Parathyroid adenoma (tissue), 2 donors: ENCODE measurements at regions not wholly inside any gene's neighbourhood (a gene's known extent, or its start where the extent isn't known, plus 50 kb on each side); places are given as distances from the start of the nearest gene placed in this dataset.
A peak's percentile ranks its signal among the peaks of the same experiment; 100 is the strongest.

Experiments
- H2AFZ ChIP-seq: fragments of 300-600 bp; sonication (generic); one replicate; pipeline ENCODE4 v1.7.0; 2017; ENCODE audit warnings: antibody characterized with exemption, mild to moderate bottlenecking
- H3K27ac ChIP-seq: fragments of 300-600 bp; sonication (generic); one replicate; pipeline ENCODE4 v1.7.0; 2017
- H3K27me3 ChIP-seq: fragments of 300-600 bp; sonication (generic); one replicate; pipeline ENCODE4 v1.7.0; 2017; ENCODE audit warnings: low read length; ENCODE audit not compliant: control insufficient read depth, insufficient read depth
- H3K36me3 ChIP-seq: fragments of 300-600 bp; sonication (generic); one replicate; pipeline ENCODE4 v1.7.0; 2017; ENCODE audit warnings: low read length; ENCODE audit not compliant: control insufficient read depth, insufficient read depth
- H3K4me1 ChIP-seq: fragments of 300-600 bp; sonication (generic); one replicate; pipeline ENCODE4 v1.7.0; 2017; ENCODE audit warnings: control low read depth
- H3K4me2 ChIP-seq: fragments of 300-600 bp; sonication (generic); one replicate; pipeline ENCODE4 v1.7.0; 2017; ENCODE audit warnings: low read length
- H3K4me3 ChIP-seq: fragments of 300-600 bp; sonication (generic); one replicate; pipeline ENCODE4 v1.7.0; 2017; ENCODE audit warnings: low read depth, low read length
- H3K79me2 ChIP-seq: fragments of 300-600 bp; sonication (generic); one replicate; pipeline ENCODE4 v1.7.0; 2017; ENCODE audit warnings: control low read depth
- H3K9ac ChIP-seq: fragments of 300-600 bp; sonication (generic); one replicate; pipeline ENCODE4 v1.7.0; 2017; ENCODE audit warnings: mild to moderate bottlenecking
- H3K9me3 ChIP-seq: fragments of 300-600 bp; sonication (generic); one replicate; pipeline ENCODE4 v1.7.0; 2017; ENCODE audit warnings: low read length; ENCODE audit not compliant: control insufficient read depth
- TF ChIP-seq, protein P1 (sequence below): fragments of 300-600 bp; sonication (generic); IDR thresholded peaks from one replicate; pipeline ENCODE4 v1.7.0; 2017; ENCODE audit warnings: antibody characterized with exemption, mild to moderate bottlenecking
- donor health status: primary hyperparathyroidism.

DNA sequence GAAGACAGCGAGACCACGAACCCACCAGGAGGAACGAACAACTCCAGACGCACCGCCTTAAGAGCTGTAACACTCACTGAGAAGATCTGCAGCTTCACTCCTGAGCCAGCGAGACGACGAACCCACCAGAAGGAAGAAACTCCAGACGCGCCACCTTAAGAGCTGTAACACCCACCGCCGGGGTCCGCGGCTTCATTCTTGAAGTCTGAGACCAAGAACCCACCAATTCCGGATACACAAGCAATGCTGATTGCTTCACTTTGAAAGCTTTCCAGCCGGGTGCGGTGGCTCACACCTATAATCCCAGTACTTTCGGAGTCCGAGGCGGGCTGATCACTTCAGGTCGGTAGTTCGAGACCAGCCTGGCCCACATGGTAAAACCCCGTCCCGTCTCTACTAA lies 177.2 kb upstream of the MYO3A start:
- Histone ChIP-seq H3K36me3 (no peaks in the 10 kb centered on the region), H3K9ac (no peak overlapping the region), H2AFZ (no peak overlapping the region), H3K27me3 (no peaks in the 10 kb centered on the region), H3K4me1 (no peaks in the 10 kb centered on the region), H3K4me2 (no peak overlapping the region), H3K4me3 (no peak overlapping the region), H3K79me2 (no peaks in the 10 kb centered on the region), H3K27ac (no peak overlapping the region), H3K9me3 (no peaks in the 10 kb centered on the region)
- TF ChIP-seq, protein P1, sequence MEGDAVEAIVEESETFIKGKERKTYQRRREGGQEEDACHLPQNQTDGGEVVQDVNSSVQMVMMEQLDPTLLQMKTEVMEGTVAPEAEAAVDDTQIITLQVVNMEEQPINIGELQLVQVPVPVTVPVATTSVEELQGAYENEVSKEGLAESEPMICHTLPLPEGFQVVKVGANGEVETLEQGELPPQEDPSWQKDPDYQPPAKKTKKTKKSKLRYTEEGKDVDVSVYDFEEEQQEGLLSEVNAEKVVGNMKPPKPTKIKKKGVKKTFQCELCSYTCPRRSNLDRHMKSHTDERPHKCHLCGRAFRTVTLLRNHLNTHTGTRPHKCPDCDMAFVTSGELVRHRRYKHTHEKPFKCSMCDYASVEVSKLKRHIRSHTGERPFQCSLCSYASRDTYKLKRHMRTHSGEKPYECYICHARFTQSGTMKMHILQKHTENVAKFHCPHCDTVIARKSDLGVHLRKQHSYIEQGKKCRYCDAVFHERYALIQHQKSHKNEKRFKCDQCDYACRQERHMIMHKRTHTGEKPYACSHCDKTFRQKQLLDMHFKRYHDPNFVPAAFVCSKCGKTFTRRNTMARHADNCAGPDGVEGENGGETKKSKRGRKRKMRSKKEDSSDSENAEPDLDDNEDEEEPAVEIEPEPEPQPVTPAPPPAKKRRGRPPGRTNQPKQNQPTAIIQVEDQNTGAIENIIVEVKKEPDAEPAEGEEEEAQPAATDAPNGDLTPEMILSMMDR = no peak

DNA sequence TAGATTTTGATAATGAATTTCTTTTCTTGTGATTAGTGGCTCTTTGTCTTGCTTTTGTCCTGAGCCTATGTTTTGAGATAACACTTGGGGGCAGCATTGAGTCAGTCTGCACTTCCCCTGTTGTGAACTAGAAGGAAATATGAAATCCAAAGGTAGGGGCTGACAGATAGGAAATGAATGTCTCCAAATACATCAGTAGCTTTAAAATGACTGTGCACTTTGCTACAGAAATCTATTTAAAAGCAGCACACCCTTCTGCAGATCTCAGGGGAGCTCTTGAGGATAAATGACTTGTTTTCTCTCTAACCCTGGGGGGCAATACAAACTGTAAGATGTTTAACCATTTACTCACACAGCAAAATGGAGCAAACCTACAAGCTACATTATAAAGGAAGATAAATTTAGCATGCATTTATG lies 176.0 kb upstream of the MYO3A start:
- no peak overlapping the region for H3K4me3 ChIP-seq

DNA sequence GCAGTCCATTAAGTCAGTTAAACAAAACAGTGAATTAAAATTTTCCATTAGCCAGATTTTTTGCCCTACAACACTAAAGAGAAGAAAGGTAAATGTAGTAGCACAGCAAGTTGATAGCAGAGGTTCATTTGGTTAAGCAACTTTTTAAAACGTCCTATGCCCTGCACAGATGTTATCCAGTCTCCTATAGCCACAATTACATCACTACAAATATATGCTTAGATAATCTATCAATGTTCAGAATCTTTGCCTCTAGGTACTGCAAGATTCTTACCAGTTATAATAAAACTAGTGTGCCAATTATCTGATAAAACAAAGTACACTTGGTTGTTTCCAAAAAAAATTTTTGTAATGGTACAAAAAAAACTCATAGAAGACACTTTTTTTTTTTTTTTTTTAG lies 175.5 kb upstream of the MYO3A start:
- H3K4me1 ChIP-seq = no peaks in the 10 kb centered on the region
- no peak overlapping the region for H3K27ac ChIP-seq

More for the DNA sequence above, 176.0 kb upstream of the MYO3A start:
- Histone ChIP-seq H3K27me3 (no peaks in the 10 kb centered on the region), H3K36me3 (no peaks in the 10 kb centered on the region), H2AFZ (no peak overlapping the region), H3K27ac (no peak overlapping the region), H3K4me2 (no peak overlapping the region), H3K9ac (no peak overlapping the region), H3K9me3 (no peaks in the 10 kb centered on the region), H3K4me1 (no peaks in the 10 kb centered on the region), H3K79me2 (no peaks in the 10 kb centered on the region)
- TF ChIP-seq, protein P1 = peak; percentile 37

DNA sequence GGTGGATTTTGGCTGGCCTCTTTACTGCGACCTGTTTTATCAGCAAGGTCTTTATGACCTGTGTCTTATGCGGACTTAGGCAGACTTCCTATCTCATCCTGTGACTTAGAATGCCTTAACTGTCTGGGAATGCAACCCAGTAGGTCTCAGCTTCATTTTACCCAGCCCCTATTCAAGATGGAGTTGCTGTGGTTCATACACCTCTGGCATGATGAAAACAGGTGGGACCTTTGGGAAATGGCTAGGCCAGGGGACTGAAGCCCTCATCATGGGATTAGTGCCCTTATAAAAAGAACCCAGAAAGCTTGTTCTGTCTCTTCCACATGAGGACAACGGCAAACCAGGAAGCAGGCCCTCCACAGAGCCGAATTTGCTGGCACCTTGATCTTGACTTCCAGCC lies 172.1 kb upstream of the MYO3A start:
- H3K79me2 ChIP-seq = no peaks in the 10 kb centered on the region

More for the DNA sequence above, 175.5 kb upstream of the MYO3A start:
- TF ChIP-seq, protein P1 = no peak
- Histone ChIP-seq H3K9me3 (no peaks in the 10 kb centered on the region), H2AFZ (no peak overlapping the region), H3K27me3 (no peaks in the 10 kb centered on the region), H3K36me3 (no peaks in the 10 kb centered on the region), H3K4me2 (no peak overlapping the region), H3K79me2 (no peaks in the 10 kb centered on the region), H3K9ac (no peak overlapping the region), H3K4me3 (no peak overlapping the region)

DNA sequence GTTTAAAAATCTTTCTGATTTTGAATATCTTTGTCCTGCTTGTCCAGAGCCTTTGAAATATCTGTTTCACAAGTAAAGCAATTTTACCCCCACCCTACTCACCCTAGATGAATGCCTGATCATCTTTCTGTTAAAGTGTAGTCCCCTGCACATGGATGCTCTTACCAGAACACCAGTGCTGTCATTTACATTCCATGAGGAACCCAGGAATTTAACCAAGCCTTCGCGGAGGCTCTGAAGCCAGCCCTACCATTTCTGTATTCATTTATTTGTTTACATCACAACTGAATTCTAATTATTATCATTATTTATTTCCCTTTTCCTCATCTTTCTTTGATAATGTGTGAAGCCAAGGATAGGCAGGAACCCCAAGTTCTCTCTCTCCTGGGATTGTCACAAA lies 167.8 kb upstream of the MYO3A start:
- TF ChIP-seq, protein P1 = no peak
- no peak overlapping the region for H2AFZ ChIP-seq

More for the DNA sequence above, 172.1 kb upstream of the MYO3A start:
- H3K36me3 ChIP-seq = no peaks in the 10 kb centered on the region
- TF ChIP-seq, protein P1 = no peak
- H3K9me3 ChIP-seq = no peaks in the 10 kb centered on the region
- no peak overlapping the region for H3K27ac ChIP-seq
- H3K4me3 ChIP-seq = no peak overlapping the region
- H3K4me1 ChIP-seq = no peaks in the 10 kb centered on the region
- no peak overlapping the region for H3K4me2 ChIP-seq
- no peak overlapping the region for H2AFZ ChIP-seq
- H3K9ac ChIP-seq = no peak overlapping the region
- H3K27me3 ChIP-seq = no peaks in the 10 kb centered on the region

More for the DNA sequence above, 167.8 kb upstream of the MYO3A start:
- H3K27ac ChIP-seq = no peak overlapping the region
- H3K36me3 ChIP-seq = no peaks in the 10 kb centered on the region
- H3K9ac ChIP-seq = no peak overlapping the region
- H3K9me3 ChIP-seq = no peaks in the 10 kb centered on the region
- H3K79me2 ChIP-seq = no peaks in the 10 kb centered on the region
- H3K4me3 ChIP-seq = no peak overlapping the region
- no peaks in the 10 kb centered on the region for H3K27me3 ChIP-seq
- H3K4me2 ChIP-seq = no peak overlapping the region
- no peaks in the 10 kb centered on the region for H3K4me1 ChIP-seq
